Neutrophil (primary cell): ENCODE measurements at regions not wholly inside any gene's neighbourhood (a gene's known extent, or its start where the extent isn't known, plus 50 kb on each side); places are given as distances from the start of the nearest gene placed in this dataset.

ENCODE experiments used
- H3K27ac ChIP-seq: fragments of 200-600 bp; sonication (generic); 2 replicates; pipeline ENCODE4 v1.5.1; 2016; ENCODE audit warnings: mild to moderate bottlenecking, moderate library complexity
- H3K27me3 ChIP-seq: fragments of 200-600 bp; sonication (generic); 2 replicates; pipeline ENCODE4 v1.6.0; 2016; ENCODE audit warnings: mild to moderate bottlenecking
- H3K36me3 ChIP-seq: fragments of 200-600 bp; sonication (generic); 2 replicates; pipeline ENCODE4 v1.5.1; 2017
- H3K4me1 ChIP-seq, 2 experiments: fragments of 200-600 bp in 1 of 2; sonication (generic) in 1 of 2; 1 replicate in 1 of 2; 2 replicates in 1 of 2; pipeline versions ENCODE4 v1.5.1 to v1.6.1; 2013 to 2016; ENCODE audit warnings: low read depth in 1 of 2, low read length in 1 of 2, mild to moderate bottlenecking in 1 of 2, moderate library complexity in 1 of 2; ENCODE audit not compliant: control insufficient read depth in 1 of 2, insufficient read depth in 1 of 2
- H3K4me3 ChIP-seq, 2 experiments: fragments of 200-600 bp in 1 of 2; sonication (generic) in 1 of 2; 1 replicate in 1 of 2; 2 replicates in 1 of 2; pipeline ENCODE4 v1.5.1; 2013 to 2016; ENCODE audit warnings: low read depth in 1 of 2, low read length in 1 of 2, mild to moderate bottlenecking in 1 of 2, moderate library complexity in 1 of 2
- H3K9me3 ChIP-seq: fragments of 200-600 bp; sonication (generic); 2 replicates; pipeline ENCODE4 v1.5.1; 2016
- CTCF ChIP-seq: fragments of 200-600 bp; sonication (generic); IDR thresholded peaks from 2 replicates; pipeline ENCODE4 v1.5.1; 2016; ENCODE audit warnings: antibody characterized with exemption

GRCh38 chr3:118511402-118511801 lies 523.2 kb downstream of the IGSF11 start:
- Histone ChIP-seq H3K4me3 (no peak overlapping the region), H3K4me1 (no peaks in the 10 kb centered on the region), H3K27me3 (no peaks in the 10 kb centered on the region), H3K36me3 (no peaks in the 10 kb centered on the region), H3K27ac (no peak overlapping the region), H3K9me3 (no peaks in the 10 kb centered on the region)
- TF ChIP-seq CTCF = no peak

GRCh38 chr3:118512301-118512700 lies 522.3 kb downstream of the IGSF11 start:
- no peaks in the 10 kb centered on the region for H3K4me1 ChIP-seq
- H3K4me3 ChIP-seq = no peak overlapping the region
- TF ChIP-seq CTCF = no peak
- no peaks in the 10 kb centered on the region for H3K27me3 ChIP-seq
- no peak overlapping the region for H3K27ac ChIP-seq
- no peaks in the 10 kb centered on the region for H3K36me3 ChIP-seq
- H3K9me3 ChIP-seq = no peaks in the 10 kb centered on the region

- H3K9me3 ChIP-seq = no peaks in the 10 kb centered on the region
- H3K4me1 ChIP-seq = no peaks in the 10 kb centered on the region
- H3K27me3 ChIP-seq = no peaks in the 10 kb centered on the region
- no peak overlapping the region for H3K4me3 ChIP-seq
- no peak overlapping the region for H3K27ac ChIP-seq
- TF ChIP-seq CTCF = no peak
- H3K36me3 ChIP-seq = no peaks in the 10 kb centered on the region
These were observed 509.6 kb downstream of the IGSF11 start for GRCh38 chr3:118525077-118525476.

- H3K27ac ChIP-seq = no peak overlapping the region
- no peaks in the 10 kb centered on the region for H3K4me1 ChIP-seq
- H3K27me3 ChIP-seq = no peaks in the 10 kb centered on the region
- no peak overlapping the region for H3K4me3 ChIP-seq
- H3K9me3 ChIP-seq = no peaks in the 10 kb centered on the region
- no peaks in the 10 kb centered on the region for H3K36me3 ChIP-seq
- no peak for TF ChIP-seq CTCF
These were observed 507.7 kb downstream of the IGSF11 start for GRCh38 chr3:118526758-118527513.

- no peaks in the 10 kb centered on the region for H3K27me3 ChIP-seq
- TF ChIP-seq CTCF = no peak
- H3K36me3 ChIP-seq = no peaks in the 10 kb centered on the region
- H3K4me3 ChIP-seq = no peak overlapping the region
- no peak overlapping the region for H3K27ac ChIP-seq
- H3K9me3 ChIP-seq = no peaks in the 10 kb centered on the region
- H3K4me1 ChIP-seq = no peaks in the 10 kb centered on the region
These were observed 507.1 kb downstream of the IGSF11 start for GRCh38 chr3:118527514-118528044.
